ENCODE measurements at regions not wholly inside any gene's neighbourhood (a gene's known extent, or its start where the extent isn't known, plus 50 kb on each side); places are given as distances from the start of the nearest gene placed in this dataset.

GRCh38 chr19:33971073-33971472 lies 174.4 kb downstream of the KCTD15 start:
- Histone ChIP-seq H3K27me3 (no peaks in the 10 kb centered on the region), H3K4me3 (no peak overlapping the region), H3K4me1 (no peaks in the 10 kb centered on the region), H3K9me3 (peaks cover 0 to 13% (median 5%) of the 10 kb centered on the region in 3 donors), H3K27ac (no peak overlapping the region), H3K36me3 (no peaks in the 10 kb centered on the region)
- TF ChIP-seq, protein P1, sequence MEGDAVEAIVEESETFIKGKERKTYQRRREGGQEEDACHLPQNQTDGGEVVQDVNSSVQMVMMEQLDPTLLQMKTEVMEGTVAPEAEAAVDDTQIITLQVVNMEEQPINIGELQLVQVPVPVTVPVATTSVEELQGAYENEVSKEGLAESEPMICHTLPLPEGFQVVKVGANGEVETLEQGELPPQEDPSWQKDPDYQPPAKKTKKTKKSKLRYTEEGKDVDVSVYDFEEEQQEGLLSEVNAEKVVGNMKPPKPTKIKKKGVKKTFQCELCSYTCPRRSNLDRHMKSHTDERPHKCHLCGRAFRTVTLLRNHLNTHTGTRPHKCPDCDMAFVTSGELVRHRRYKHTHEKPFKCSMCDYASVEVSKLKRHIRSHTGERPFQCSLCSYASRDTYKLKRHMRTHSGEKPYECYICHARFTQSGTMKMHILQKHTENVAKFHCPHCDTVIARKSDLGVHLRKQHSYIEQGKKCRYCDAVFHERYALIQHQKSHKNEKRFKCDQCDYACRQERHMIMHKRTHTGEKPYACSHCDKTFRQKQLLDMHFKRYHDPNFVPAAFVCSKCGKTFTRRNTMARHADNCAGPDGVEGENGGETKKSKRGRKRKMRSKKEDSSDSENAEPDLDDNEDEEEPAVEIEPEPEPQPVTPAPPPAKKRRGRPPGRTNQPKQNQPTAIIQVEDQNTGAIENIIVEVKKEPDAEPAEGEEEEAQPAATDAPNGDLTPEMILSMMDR (IDR thresholded peaks at IDR 0.05): no peak
- intact Hi-C loops (cut with DNase I; ENCODE audit: low total_unique reads): no loop called here
- no peak for DNase-seq

DNA sequence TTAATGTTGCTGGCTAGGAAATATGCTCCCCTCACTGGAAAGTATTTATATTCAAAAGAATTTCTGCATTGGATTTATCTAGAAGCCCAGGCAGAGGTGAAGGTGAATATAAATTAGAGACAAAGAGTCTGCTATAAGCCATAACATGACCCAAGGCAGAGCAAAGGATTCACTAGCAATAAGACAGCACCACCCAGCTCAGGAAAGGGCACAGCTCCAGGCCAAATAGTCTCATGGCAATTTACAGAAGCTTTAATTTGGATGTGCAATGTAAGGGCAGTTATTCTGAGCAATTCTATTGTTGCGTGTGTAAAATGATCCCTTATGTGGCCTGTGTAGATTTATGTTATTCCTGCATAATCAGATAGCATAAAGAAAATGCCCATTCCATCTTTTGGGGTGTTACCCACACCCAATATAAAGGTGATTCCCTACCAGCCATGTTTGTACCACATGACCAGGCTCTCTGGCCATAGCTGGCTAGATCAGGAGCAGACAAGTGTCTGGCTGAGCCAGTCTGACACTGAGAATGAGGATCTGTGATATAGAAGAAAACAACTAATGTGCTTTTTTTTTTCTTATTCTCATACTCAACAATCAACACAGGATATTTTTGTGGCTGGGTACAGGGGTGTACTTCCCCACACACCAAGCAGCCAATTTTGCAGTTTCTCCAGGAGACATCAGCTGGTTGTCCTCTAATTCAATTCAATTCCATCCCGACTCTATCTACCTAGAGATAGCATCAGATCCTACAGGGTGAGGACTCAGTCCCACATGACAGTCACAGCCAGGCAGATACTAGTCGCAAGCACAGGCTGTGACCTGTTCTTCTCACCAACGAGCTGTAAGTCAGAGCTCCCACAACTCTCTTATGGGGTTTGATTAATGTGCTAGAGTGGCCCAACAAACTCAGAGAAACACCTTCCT lies 181.4 kb downstream of the KCTD15 start:
- intact Hi-C loops (cut with DNase I; ENCODE audit: low total_unique reads): no loop called here

GRCh38 chr19:33982706-33983105 lies 186.0 kb downstream of the KCTD15 start:
- DNase-seq: no peak
- no peak overlapping the region for H3K4me3 ChIP-seq
- H3K4me1 ChIP-seq: no peaks in the 10 kb centered on the region
- intact Hi-C loops (cut with DNase I; ENCODE audit: low total_unique reads): no loop called here
- no peaks in the 10 kb centered on the region for H3K36me3 ChIP-seq
- no peak overlapping the region for H3K27ac ChIP-seq
- TF ChIP-seq, protein P1 (IDR thresholded peaks at IDR 0.05): no peak
- H3K27me3 ChIP-seq: no peaks in the 10 kb centered on the region
- H3K9me3 ChIP-seq: peaks cover 0 to 4% (median 0%) of the 10 kb centered on the region in 3 donors

More for the DNA sequence above, 181.4 kb downstream of the KCTD15 start:
- no peaks in the 10 kb centered on the region for H3K27me3 ChIP-seq
- H3K9me3 ChIP-seq: no peaks in the 10 kb centered on the region
- no peaks in the 10 kb centered on the region for H3K36me3 ChIP-seq
- H3K27ac ChIP-seq: no peak overlapping the region
- DNase-seq: no peak
- H3K4me3 ChIP-seq: no peak overlapping the region
- H3K4me1 ChIP-seq: no peaks in the 10 kb centered on the region
- TF ChIP-seq, protein P1 (IDR thresholded peaks at IDR 0.05): no peak

- Histone ChIP-seq H3K4me1 (no peaks in the 10 kb centered on the region), H3K9me3 (peaks cover 0 to 21% (median 17%) of the 10 kb centered on the region in 3 donors), H3K27ac (no peak overlapping the region), H3K36me3 (no peaks in the 10 kb centered on the region), H3K27me3 (no peaks in the 10 kb centered on the region), H3K4me3 (no peak overlapping the region)
- no peak for DNase-seq
- TF ChIP-seq, protein P1 (IDR thresholded peaks at IDR 0.05): no peak
- intact Hi-C loops (cut with DNase I; ENCODE audit: low total_unique reads): no loop called here
Observed at GRCh38 chr19:33988601-33989000, 183.7 kb upstream of the LSM14A start.

DNA sequence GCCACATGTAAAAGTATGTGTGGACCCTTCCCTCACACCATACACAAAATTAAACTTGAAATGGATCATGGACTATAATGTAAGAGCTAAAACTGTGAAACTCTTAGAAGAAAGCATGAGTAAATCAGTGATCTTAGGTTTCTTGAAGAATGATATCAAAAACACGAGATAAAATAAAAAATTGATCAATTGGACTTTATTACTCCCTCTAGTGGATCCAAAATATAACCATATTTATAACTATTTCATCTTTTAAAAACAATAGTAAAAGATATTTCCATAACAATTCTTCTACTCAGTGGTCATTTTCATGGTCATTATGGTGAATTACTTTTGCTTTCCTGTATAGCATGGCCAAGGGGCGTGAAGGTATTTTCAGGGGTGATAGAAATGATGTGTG lies 174.6 kb upstream of the LSM14A start:
- Histone ChIP-seq H3K27ac (no peak overlapping the region), H3K36me3 (no peaks in the 10 kb centered on the region), H3K4me1 (no peaks in the 10 kb centered on the region), H3K9me3 (no peaks in the 10 kb centered on the region), H3K27me3 (peaks cover 0 to 3% of the 10 kb centered on the region in 2 donors), H3K4me3 (no peak overlapping the region)
- intact Hi-C loops (cut with DNase I; ENCODE audit: low total_unique reads): loop anchor here (2.0 to 5.0 kb wide), 2 partner anchors 200 to 221 kb away; partner anchors contain the start of gene KCTD15
- TF ChIP-seq, protein P1 (IDR thresholded peaks at IDR 0.05): no peak
- no peak for DNase-seq

All from tibial artery (tissue), 4 donors.